ENCODE measurements at regions not wholly inside any gene's neighbourhood (a gene's known extent, or its start where the extent isn't known, plus 50 kb on each side); places are given as distances from the start of the nearest gene placed in this dataset.

GRCh38 chrX:10922159-10922558 lies 189.0 kb upstream of the HCCS start:
- TF ChIP-seq CTCF (IDR thresholded peaks at IDR 0.05) (no peak), POLR2AphosphoS5 (IDR thresholded peaks at IDR 0.05) (no peak), EP300 (IDR thresholded peaks at IDR 0.05) (no peak)
